Tibial nerve (tissue), 4 donors: ENCODE measurements at regions not wholly inside any gene's neighbourhood (a gene's known extent, or its start where the extent isn't known, plus 50 kb on each side); places are given as distances from the start of the nearest gene placed in this dataset.

Source experiments
- EP300 ChIP-seq, 2 donors: sonication (generic); formaldehyde crosslinking; IDR thresholded peaks; one replicate each; pipeline ENCODE4 v1.6.1; 2017; ENCODE audit warnings: antibody characterized with exemption in 2 of 2, mild to moderate bottlenecking in 1 of 2
- TF ChIP-seq, protein P1 (sequence below), 5 experiments: fragments of 200-600 bp in 3 of 5; fragments of 450-650 bp in 2 of 5; sonication (generic) in 3 of 5; IDR thresholded peaks; one replicate each; pipeline ENCODE4 v1.5.1; 2016 to 2019; ENCODE audit warnings: antibody characterized with exemption in 5 of 5, mild to moderate bottlenecking in 3 of 5, moderate library complexity in 2 of 5

DNA sequence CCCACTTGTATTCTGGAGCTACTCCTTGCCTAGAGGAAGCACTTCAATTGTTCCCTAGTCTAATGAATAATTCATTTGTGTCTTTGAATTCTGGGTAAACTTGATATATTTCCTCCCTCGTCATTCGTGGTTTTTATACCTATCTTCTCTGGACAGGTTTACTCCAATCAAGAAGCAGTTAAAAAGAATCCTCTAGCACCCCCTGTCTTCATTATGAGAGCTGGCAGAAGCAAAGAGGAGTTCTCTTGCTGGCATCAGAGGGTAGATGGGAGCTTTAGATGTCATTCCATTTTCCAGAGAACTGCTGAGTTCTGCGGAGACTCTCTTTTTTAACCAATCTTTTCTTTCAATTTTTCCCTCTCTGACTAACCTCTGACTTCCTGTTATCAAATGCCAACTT, 627.7 kb downstream of the FGF9 start:
- TF ChIP-seq, protein P1, sequence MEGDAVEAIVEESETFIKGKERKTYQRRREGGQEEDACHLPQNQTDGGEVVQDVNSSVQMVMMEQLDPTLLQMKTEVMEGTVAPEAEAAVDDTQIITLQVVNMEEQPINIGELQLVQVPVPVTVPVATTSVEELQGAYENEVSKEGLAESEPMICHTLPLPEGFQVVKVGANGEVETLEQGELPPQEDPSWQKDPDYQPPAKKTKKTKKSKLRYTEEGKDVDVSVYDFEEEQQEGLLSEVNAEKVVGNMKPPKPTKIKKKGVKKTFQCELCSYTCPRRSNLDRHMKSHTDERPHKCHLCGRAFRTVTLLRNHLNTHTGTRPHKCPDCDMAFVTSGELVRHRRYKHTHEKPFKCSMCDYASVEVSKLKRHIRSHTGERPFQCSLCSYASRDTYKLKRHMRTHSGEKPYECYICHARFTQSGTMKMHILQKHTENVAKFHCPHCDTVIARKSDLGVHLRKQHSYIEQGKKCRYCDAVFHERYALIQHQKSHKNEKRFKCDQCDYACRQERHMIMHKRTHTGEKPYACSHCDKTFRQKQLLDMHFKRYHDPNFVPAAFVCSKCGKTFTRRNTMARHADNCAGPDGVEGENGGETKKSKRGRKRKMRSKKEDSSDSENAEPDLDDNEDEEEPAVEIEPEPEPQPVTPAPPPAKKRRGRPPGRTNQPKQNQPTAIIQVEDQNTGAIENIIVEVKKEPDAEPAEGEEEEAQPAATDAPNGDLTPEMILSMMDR (IDR thresholded peaks at IDR 0.05): no peak
- TF ChIP-seq EP300 (IDR thresholded peaks at IDR 0.05): no peak
